ENCODE measurements at regions not wholly inside any gene's neighbourhood (a gene's known extent, or its start where the extent isn't known, plus 50 kb on each side); places are given as distances from the start of the nearest gene placed in this dataset.

- in situ Hi-C loops (cut with HindIII; ENCODE audit: low pct_ligation_motif_present, low pct_unique_long_range_greater_than_20kb, low sequenced_read_pairs): no loop called here
Observed at GRCh38 chr2:64325852-64326577, 127.9 kb upstream of the LGALSL start.

GRCh38 chr2:64326578-64327050, 127.3 kb upstream of the LGALSL start:
- no peak for DNase-seq
- in situ Hi-C loops (cut with HindIII; ENCODE audit: low pct_ligation_motif_present, low pct_unique_long_range_greater_than_20kb, low sequenced_read_pairs): no loop called here

More at GRCh38 chr2:64325852-64326577, 127.9 kb upstream of the LGALSL start:
- no peak for DNase-seq

- in situ Hi-C loops (cut with HindIII; ENCODE audit: low pct_ligation_motif_present, low pct_unique_long_range_greater_than_20kb, low sequenced_read_pairs): no loop called here
Observed at GRCh38 chr2:64327129-64327509, 126.8 kb upstream of the LGALSL start.

GRCh38 chr2:64327510-64328414, 126.2 kb upstream of the LGALSL start:
- in situ Hi-C loops (cut with HindIII; ENCODE audit: low pct_ligation_motif_present, low pct_unique_long_range_greater_than_20kb, low sequenced_read_pairs): no loop called here
- DNase-seq: peak; percentile 66

More at GRCh38 chr2:64327129-64327509, 126.8 kb upstream of the LGALSL start:
- DNase-seq: no peak

GRCh38 chr2:64328415-64328722, 125.6 kb upstream of the LGALSL start:
- in situ Hi-C loops (cut with HindIII; ENCODE audit: low pct_ligation_motif_present, low pct_unique_long_range_greater_than_20kb, low sequenced_read_pairs): no loop called here
- DNase-seq: no peak

DNA sequence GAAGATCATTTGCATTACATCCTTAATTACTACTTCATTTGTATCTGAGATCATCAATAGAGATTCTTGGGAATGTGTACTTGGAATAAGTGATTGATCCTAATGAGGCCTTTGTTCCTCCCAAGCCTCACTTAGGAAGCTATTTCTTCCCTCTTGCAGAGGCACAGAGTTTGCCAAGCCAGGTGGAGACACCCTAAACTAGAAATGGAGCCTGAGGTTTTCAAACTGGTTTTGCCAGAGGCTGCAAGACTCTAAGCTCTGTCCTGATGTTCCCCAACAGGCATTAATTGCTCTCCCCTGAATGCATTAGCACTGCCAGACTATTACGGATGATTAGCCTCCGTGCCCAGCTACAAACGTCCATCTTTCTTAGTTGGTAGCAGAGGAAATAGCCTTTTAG, 125.2 kb upstream of the LGALSL start:
- no peak for DNase-seq
- in situ Hi-C loops (cut with HindIII; ENCODE audit: low pct_ligation_motif_present, low pct_unique_long_range_greater_than_20kb, low sequenced_read_pairs): no loop called here

DNA sequence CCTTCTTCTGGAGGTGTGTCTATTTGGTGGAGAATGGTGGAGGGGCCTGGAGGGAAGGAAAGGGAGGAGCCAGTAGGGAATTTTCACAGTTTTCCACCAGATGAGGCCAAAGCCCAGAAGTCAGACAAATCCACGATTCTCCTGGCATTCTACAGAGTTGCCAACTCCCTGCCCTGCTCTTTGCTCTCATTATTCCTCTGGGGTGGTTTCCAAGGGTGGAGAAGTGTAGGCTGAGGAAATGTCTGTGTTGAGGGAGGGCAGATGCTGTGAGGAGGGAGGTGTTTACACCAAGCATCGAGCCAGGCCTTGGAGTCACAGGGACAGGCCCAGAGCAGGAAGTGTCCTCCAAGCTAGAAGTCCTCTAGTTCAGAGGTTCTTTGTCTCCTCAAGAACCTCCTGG, 124.1 kb upstream of the LGALSL start:
- no peak for DNase-seq
- in situ Hi-C loops (cut with HindIII; ENCODE audit: low pct_ligation_motif_present, low pct_unique_long_range_greater_than_20kb, low sequenced_read_pairs): no loop called here

- DNase-seq: peak; percentile 80
- in situ Hi-C loops (cut with HindIII; ENCODE audit: low pct_ligation_motif_present, low pct_unique_long_range_greater_than_20kb, low sequenced_read_pairs): no loop called here
Observed at GRCh38 chr2:64330281-64331113, 123.5 kb upstream of the LGALSL start.

GRCh38 chr2:64331114-64331645, 122.8 kb upstream of the LGALSL start:
- DNase-seq: no peak
- in situ Hi-C loops (cut with HindIII; ENCODE audit: low pct_ligation_motif_present, low pct_unique_long_range_greater_than_20kb, low sequenced_read_pairs): no loop called here

- in situ Hi-C loops (cut with HindIII; ENCODE audit: low pct_ligation_motif_present, low pct_unique_long_range_greater_than_20kb, low sequenced_read_pairs): no loop called here
- DNase-seq: no peak
Observed at GRCh38 chr2:64331849-64332699, 121.9 kb upstream of the LGALSL start.

DNA sequence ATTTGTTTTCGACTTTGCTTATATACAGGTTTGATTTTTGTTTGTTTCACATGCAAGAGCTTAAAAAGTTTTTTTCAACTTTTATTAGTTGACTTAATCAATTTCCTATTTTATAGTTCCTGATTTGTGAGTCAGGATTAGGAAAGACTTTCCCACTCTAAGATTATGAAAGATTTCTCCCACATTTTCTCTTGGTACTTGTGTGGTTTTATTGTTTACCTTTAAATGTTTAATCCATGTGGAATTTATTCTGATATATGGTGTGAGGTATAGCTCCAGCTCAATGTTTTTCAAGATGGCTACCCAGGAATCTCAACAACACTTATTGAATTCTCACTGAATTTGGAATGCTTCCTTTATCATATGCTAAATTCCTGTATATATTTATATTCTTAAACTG, 117.8 kb upstream of the LGALSL start:
- no peak for DNase-seq
- in situ Hi-C loops (cut with HindIII; ENCODE audit: low pct_ligation_motif_present, low pct_unique_long_range_greater_than_20kb, low sequenced_read_pairs): no loop called here

DNA sequence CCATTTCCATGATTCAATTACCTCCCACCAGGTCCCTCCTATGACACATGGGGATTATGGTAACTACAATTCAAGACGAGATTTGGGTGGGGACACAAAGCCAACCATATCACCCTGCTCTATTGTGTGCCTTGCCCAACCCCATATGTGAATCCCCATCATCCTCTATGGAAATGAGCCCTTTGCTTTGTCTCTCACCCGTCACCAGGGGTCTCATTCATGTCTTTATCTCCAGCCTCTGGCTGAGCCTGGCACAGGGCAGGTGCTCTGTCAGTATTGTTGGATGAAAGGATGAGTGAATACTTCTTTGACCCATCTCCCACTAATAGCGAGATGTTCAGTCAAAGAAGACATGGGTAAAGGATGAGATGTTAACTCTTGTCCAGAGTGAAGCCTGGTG, 116.6 kb upstream of the LGALSL start:
- DNase-seq: no peak
- in situ Hi-C loops (cut with HindIII; ENCODE audit: low pct_ligation_motif_present, low pct_unique_long_range_greater_than_20kb, low sequenced_read_pairs): no loop called here

- no peak for DNase-seq
- in situ Hi-C loops (cut with HindIII; ENCODE audit: low pct_ligation_motif_present, low pct_unique_long_range_greater_than_20kb, low sequenced_read_pairs): no loop called here
Observed at GRCh38 chr2:64338108-64338507, 115.9 kb upstream of the LGALSL start.

DNA sequence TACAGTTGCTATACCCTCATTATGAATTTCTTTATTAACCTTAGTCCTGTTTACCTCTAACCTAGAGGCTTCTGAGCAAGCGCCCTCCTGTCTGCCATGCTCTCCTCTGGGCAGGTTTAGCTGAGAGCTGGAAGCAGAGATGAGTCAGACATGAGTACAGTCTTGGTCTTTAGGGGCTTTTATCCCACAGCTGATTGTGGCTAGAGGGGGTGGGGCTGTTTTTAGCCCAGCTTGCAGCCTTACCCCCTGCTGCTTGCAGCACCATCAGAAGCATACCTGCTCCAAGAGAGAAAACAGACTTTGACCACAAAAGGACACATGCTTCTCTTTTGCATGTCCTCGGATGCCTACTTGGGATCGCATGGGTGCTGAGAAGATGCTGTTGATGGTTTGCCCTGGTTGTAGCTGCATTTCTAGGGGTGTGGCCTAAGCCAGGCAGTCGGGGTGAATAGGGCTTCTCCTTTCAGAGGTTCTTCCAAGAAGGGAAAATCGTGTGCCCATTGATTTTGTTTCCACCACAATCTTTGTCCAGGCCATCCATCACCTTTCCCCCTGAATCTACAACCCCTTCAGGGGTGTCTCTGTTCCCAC, 115.0 kb upstream of the LGALSL start:
- in situ Hi-C loops (cut with HindIII; ENCODE audit: low pct_ligation_motif_present, low pct_unique_long_range_greater_than_20kb, low sequenced_read_pairs): no loop called here
- peak; percentile 33 for DNase-seq

GRCh38 chr2:64341461-64341860, 112.5 kb upstream of the LGALSL start:
- in situ Hi-C loops (cut with HindIII; ENCODE audit: low pct_ligation_motif_present, low pct_unique_long_range_greater_than_20kb, low sequenced_read_pairs): no loop called here
- DNase-seq: no peak

DNA sequence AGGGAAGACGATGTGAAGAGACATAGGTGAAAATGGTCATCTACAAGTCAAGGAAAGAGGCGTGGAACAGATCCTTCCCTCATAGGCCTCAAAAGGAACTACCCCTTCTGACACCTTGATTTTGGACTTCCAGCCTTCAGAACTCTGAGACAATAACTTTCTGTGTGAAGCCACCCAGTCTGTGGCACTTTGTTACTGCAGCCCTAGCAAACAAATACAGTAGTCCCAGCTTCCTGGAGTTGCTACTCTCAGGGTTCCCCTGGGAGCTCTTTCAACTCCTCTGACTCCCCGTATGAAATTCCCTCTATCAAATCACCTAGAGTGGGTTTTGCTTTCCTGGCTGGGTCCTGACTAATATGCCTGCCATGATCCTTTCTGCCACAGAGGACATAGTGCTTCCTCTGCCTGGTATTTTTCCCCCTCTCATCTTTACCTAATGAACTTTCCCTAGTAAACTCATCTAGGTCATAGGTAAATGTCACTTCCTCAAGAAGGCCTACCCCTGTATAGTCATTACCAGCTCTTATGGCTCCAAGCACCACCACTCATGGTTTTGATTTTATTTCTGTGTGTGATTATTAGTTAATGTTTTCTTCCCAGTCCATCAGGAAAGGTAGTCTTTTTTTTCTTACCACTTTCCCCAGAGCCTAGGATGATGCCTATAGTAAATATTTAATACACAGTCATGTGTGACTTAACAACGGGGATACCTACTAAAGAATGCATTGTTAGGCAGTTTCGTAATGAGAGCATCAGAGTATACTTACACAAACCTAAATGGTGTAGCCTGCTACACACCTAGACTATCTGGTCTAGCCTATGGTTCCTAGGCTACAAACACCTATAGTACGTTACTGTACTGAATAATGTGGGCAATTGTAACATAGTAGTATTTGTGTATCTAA, 111.5 kb upstream of the LGALSL start:
- in situ Hi-C loops (cut with HindIII; ENCODE audit: low pct_ligation_motif_present, low pct_unique_long_range_greater_than_20kb, low sequenced_read_pairs): no loop called here
- peak; percentile 23 for DNase-seq

All from ACHN (cell line).